ENCODE measurements at regions not wholly inside any gene's neighbourhood (a gene's known extent, or its start where the extent isn't known, plus 50 kb on each side); places are given as distances from the start of the nearest gene placed in this dataset.

- no peak for TF ChIP-seq CTCF (IDR thresholded peaks at IDR 0.05)
- no peak for TF ChIP-seq JUN (IDR thresholded peaks at IDR 0.05)
- TF ChIP-seq USF2 (IDR thresholded peaks at IDR 0.05) = no peak
- TF ChIP-seq ESRRA (IDR thresholded peaks at IDR 0.05; ENCODE audit: borderline replicate concordance, low read length) = no peak
- no peak for TF ChIP-seq POLR2A (IDR thresholded peaks at IDR 0.05; ENCODE audit: low read length)
Measured at GRCh38 chr4:10853196-10853595, 168.6 kb upstream of the CLNK start.

Measured in A549 (cell line).